Ramos (cell line): ENCODE measurements at regions not wholly inside any gene's neighbourhood (a gene's known extent, or its start where the extent isn't known, plus 50 kb on each side); places are given as distances from the start of the nearest gene placed in this dataset.
"Not testable (repeated sequence)": the region's sequence is repeated elsewhere in the genome, so short reads cannot be mapped to it uniquely, and the experiment has no call there.

Experiments used
- in situ Hi-C: fragments of 300-500 bp; cut with MboI; formaldehyde crosslinking; loops from one replicate; pipeline ENCODE4 v1.14.3; 2022; ENCODE audit warnings: low sequenced_read_pairs; ENCODE audit not compliant: unreplicated experiment

- in situ Hi-C loops: no loop called here
Measured at GRCh38 chr10:30172673-30173072, 113.3 kb upstream of the JCAD start.

DNA sequence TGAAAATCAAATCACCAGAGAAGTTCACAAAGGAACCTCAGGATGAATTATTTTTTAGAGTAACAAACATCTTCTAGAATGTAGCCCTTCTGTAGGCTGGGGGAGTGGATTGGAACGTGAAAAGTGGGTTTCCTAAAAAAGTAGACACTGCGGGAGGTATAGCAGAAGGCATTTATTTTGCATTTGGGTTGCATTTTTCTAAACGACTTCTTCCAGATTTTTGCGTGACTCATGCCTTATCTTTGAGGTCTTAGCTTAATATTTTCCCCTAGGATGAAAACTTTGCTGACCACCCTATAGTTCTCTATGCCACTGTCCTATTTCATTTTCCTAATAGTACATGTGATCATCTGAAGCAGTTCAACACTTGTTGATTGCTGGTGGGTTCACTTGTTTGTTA, 112.7 kb upstream of the JCAD start:
- in situ Hi-C loops: no loop called here

DNA sequence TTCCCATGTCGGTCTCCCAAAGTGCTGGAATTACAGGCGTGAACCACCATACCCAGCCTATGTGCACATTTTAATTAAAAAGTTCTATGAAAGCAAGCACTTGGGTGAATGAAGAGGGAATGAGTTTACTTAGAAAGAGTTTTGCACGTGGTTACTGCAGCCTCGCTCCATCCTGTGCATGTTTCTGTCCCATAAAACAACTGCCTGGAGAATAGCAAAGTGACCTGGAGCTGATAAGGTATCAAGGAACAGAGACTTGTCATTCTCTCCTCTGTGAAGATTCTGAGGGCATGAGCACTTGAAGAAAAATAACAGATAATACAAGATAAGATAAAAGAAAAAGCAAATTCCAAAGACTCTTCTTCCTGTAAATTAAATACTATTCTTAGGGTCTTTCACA, 112.2 kb upstream of the JCAD start:
- in situ Hi-C loops: no loop called here

GRCh38 chr10:30170814-30171213, 111.4 kb upstream of the JCAD start:
- in situ Hi-C loops: no loop called here

DNA sequence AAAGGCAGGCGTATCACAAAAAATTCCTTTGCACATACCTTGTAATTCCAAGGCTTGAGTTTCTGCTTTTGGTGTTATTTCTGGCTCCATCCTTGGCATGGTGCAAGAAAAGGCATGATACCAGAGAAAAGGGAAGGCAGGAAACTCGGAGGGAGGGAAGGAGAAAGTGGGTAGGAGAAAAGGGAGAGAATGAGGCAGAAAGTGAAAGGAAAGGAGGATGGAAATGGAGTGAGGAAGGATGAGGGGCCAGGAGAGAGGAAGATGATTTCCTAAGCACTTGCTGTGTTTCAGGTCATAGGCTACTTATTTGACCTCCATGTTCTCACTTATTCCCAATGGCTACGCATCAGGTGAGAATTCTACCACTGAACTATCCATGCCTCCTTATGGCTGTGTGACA, 110.8 kb upstream of the JCAD start:
- in situ Hi-C loops: no loop called here

DNA sequence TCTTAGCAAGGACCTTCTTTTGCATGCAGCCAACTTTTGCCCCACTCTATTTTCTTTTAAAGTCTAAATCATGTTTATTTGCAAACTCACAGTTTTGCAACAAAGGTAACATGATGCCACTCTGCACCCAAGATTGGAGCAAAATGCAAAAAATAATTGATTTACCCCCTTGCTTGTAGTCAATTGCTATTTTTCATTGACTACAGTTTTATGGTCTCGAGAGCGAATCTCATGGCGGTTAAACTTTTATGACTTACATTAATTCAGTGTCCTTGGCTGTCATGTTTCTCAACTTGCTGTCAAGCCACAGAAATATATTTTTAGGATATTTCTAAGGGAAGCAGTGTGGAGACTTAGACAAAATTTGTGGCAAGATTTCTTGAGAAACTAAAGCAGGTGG, 110.0 kb upstream of the JCAD start:
- in situ Hi-C loops: no loop called here

GRCh38 chr10:30166929-30167328, 107.5 kb upstream of the JCAD start:
- in situ Hi-C loops: no loop called here

GRCh38 chr10:30163410-30163809, 104.0 kb upstream of the JCAD start:
- in situ Hi-C loops: not testable (repeated sequence)

GRCh38 chr10:30162796-30163195, 103.4 kb upstream of the JCAD start:
- in situ Hi-C loops: not testable (repeated sequence)

- in situ Hi-C loops: no loop called here
Measured at GRCh38 chr10:30160271-30160982, 101.0 kb upstream of the JCAD start.

- in situ Hi-C loops: not testable (repeated sequence)
Measured at GRCh38 chr10:30159614-30160013, 100.2 kb upstream of the JCAD start.

- in situ Hi-C loops: no loop called here
Measured at GRCh38 chr10:30158325-30158960, 99.1 kb upstream of the JCAD start.

DNA sequence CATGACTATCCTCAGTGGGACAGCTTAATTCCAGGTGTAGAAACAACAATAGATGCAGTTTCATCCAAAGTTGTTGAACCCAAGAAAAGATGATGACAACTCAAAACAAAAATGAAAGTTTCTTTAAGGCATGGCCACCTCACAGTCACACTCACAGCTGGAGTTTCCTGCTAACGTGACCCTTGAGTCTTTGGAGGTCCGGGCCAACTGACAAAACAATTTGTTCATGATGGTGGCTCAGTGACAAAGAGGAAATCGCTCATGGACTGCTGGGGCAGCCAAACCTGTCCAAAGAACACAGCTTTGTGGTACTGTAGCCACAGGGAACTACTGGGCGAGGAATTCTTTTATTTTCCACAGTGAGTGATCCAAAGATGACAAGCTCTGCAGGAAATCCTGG, 96.0 kb upstream of the JCAD start:
- in situ Hi-C loops: no loop called here

GRCh38 chr10:30154561-30154960, 95.2 kb upstream of the JCAD start:
- in situ Hi-C loops: no loop called here

DNA sequence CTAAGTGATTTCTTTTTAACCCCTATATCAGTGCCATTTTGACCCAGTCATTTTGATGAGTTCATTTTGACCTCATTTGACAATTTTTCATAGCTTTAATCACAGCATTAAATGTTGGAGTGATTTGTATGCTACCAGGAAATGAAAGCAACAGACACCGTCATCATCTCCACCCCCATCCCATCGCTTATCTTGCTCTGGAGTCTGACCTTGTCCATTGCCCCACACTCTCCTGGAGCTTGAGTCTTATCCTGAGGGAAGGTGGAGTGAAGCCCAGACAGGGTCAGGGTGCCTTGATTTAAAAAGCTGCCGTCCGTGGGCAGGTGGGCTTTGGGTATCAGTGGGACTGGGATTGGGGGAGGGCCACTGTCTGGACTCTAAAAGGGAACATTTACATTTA, 94.7 kb upstream of the JCAD start:
- in situ Hi-C loops: no loop called here

DNA sequence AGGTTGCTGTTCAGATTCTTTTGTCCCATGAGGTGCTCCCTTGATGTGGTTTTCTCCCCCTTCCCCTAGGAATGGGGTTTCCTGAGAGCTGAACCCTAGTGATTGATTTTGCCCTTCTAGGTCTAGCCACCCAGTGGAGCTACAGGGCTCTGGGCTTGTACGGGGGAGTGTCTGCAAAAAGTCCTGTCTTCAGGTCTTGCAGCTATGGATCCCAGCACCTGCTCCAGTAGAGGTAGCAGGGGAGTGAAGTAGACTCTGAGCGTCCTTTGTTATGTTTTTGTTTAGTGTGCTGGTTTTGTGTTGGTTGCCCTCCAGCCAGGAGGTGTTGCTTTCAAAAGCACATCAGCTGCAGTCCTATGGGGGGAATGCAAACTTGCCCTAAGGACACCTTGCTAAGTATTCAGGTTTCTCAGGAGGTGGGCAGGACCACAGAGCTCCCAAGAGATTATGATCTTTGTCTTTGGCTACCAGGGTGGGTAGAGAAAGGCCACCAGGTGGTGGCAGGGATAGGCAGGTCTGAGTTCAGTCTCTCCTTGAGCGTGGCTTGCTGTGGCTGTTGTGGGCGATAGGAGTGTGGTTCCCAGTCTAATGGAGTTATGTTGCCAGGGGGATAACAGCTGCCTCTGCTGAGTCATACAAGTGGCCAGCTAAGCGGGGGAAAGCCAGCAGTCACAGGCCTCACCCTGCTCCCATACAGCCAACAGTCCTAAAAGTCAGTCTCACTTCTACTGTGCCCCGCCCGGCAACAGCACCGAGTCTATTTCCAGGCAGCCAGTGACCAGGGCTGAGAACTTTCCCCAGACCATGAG, 92.4 kb upstream of the JCAD start:
- in situ Hi-C loops: no loop called here

GRCh38 chr10:30141423-30141822, 82.0 kb upstream of the JCAD start:
- in situ Hi-C loops: no loop called here

- in situ Hi-C loops: no loop called here
Measured at GRCh38 chr10:30134171-30134945, 75.0 kb upstream of the JCAD start.

GRCh38 chr10:30133198-30133597, 73.8 kb upstream of the JCAD start:
- in situ Hi-C loops: no loop called here

- in situ Hi-C loops: not testable (repeated sequence)
Measured at GRCh38 chr10:30131369-30131768, 72.0 kb upstream of the JCAD start.

DNA sequence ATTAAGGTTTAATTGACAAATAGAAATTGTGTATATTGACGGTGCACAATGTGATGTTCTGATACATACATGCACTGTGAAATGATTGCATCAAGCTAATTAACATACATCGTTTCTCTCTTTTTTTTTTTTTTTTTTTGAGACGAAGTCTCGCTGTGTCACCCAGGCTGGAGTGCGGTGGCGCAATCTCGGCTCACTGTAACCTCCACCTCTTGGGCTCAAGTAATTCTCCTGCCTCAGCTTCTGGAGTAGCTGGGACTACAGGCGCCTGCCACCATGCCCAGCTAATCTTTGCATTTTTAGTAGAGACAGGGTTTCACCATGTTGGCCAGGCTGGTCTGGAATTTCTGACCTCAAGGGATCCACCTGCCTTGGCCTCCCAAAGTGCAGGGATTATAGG, 69.9 kb upstream of the JCAD start:
- in situ Hi-C loops: not testable (repeated sequence)
